GM21360 (cell line): ENCODE measurements at regions not wholly inside any gene's neighbourhood (a gene's known extent, or its start where the extent isn't known, plus 50 kb on each side); places are given as distances from the start of the nearest gene placed in this dataset.

ENCODE experiments used
- ATAC-seq: cut with Tn5 transposase; IDR thresholded peaks from one replicate; pipeline ENCODE4 v1.9.1; 2021; ENCODE audit warnings: mild to moderate bottlenecking, moderate library complexity; ENCODE audit not compliant: unreplicated experiment

- ATAC-seq: no peak
These were observed 289.0 kb downstream of the GLRX3 start for GRCh38 chr10:130425169-130425568.

DNA sequence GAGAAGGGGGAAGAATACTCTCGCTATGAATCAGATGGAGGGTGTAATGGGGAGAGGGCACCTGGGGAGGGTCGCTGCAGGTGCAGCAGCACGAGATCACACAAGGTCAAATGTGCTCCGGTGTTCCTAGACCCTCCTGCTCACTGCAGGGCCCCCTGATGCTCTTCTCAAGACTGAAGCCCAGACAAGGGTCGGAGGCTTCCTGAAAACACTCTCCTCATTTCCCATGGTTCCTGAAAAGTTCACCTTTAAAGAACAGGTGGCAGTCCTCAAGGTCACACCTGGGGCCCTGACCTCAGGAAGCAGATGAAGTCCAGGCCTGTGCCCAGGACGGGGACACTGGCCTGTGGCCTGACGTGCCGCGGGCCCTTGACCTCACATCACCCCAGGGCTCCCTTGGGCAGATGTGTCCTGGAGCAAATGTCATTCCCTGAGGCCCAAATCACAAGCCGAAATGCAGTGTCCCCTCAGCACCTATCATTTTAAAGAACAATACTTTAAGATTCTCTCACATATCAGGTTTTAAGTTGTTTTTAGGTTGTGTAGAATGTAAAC is 289.8 kb downstream of the GLRX3 start:
- no peak for ATAC-seq

- ATAC-seq: no peak
These were observed 291.1 kb downstream of the GLRX3 start for GRCh38 chr10:130427216-130427722.

DNA sequence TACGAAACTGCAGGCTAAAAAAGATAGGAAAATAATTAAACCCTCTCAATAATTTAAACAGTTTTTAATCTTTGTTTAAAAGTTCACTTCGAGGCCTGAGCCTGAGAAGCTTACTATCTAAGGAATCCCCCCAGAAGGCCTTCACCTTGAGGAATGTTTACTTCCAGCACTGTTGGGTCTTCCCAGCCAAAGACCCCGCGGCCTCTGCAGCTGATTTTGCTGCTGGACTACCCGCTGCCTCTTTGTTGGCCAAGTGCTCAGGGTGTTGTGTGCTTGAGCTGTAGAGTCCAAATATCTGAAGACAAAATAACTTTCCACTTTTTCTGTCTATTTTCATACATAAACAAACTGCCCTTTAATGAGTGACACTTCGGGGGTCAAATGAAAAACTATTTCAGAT is 292.7 kb downstream of the GLRX3 start:
- ATAC-seq: no peak

GRCh38 chr10:130429809-130430208 is 293.6 kb downstream of the GLRX3 start:
- ATAC-seq: no peak

GRCh38 chr10:130430291-130430690 is 294.1 kb downstream of the GLRX3 start:
- ATAC-seq: no peak

DNA sequence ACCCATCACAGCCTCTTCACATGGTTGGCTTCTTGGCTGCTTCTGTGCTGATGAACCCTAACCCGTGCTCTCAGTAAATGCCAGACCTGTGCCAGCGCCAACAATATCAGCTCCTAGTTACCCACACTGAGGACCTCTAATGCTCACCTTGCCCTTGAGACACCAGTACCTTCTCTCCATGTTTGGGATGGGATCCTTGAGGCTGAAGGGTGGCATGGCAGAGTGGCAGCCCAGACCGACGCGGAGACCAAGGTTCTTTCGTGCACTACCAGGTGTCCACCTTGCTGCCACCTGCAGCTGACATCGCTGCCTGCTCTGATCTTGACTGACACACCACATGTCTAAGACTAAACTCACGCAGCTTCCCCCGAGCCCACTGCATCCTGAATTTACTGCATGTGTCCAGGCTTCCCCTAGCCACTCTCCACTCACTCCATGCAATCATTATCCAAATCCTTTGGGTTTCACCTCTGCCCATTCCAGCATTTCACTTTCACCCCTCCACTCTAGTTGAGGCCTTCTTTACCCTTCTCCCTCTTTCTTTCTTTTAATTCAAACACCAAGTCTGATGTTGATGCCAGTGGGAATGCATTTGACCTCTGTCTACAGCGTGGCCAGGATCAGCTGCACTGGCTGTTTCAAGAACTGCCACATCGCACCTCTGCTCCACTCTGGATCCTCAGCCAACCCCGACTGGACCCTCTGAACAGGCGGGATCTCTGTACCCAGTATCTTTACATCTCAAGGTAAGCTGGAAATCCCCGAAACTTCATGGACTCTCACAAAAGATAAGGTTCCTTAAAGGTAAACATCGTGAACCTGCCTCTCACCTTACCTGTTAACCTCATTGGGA is 294.9 kb downstream of the GLRX3 start:
- no peak for ATAC-seq

GRCh38 chr10:130432271-130432670 is 296.1 kb downstream of the GLRX3 start:
- no peak for ATAC-seq

- ATAC-seq: no peak
These were observed 296.7 kb downstream of the GLRX3 start for GRCh38 chr10:130432850-130433249.

DNA sequence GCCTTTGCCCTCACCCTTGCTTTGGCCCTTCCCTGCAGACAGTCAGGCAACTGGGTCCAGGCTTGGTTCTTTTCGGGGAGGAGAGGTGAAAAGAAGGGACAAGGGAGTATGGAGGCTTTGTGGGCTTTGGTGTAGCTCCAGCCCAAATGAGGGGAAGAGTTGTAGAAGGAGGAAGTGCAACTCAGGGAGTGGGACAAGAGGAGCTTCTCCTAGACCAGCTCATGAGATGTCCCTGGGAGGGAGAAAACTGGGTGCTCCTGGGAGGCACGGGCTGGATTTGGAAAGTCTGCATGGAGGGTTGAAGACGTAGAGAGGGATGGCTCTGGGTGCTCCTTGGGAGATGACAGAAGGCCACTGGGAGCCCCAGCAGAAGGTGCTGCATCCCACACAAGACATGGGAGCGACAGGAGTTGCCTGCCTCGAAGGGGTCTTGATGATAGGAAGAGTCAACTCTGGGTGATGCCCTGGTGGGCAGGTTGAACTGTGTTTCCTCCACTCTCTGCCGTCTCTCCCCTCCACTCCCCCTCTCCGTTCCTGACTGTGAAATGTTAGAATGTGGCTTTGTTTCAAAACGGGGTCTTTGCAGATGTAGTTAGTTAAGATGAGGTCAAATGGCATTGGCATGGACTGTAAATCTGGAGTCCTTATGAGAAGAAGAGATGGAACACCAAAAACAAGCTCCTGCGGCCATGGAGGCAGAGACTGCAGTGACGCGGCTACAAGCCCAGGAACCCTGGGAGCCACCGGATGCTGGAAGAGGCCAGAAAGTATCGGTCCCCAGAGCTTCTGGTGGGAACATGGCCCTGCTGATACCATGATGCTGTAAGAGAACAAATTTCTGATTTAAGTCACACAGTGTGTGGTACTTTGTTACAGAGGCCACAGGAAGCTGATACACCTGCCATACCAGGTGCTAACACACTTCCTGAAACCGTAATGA is 298.5 kb downstream of the GLRX3 start:
- no peak for ATAC-seq

GRCh38 chr10:130435961-130436360 is 299.8 kb downstream of the GLRX3 start:
- ATAC-seq: no peak

GRCh38 chr10:130438861-130439260 is 302.7 kb downstream of the GLRX3 start:
- ATAC-seq: no peak

DNA sequence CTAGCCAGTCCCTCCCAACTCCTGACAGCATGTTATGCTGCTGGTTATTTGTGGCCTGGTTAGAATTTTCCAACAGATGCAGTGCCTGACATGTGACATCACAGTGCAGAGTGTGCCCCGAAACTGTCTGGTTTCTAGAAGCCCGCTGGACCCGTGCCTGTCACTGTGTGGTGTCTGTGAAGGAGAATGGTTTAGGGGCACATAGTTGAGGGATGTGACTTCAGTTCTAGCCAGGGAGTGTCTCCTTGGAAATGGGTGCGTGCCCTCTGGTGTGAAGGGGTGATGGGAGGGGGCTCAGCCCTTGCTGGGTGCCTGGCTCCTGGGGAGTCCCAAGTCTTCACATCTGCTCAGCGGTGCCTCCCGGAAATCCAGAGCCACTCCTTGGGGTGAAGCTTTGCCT is 303.6 kb downstream of the GLRX3 start:
- no peak for ATAC-seq

DNA sequence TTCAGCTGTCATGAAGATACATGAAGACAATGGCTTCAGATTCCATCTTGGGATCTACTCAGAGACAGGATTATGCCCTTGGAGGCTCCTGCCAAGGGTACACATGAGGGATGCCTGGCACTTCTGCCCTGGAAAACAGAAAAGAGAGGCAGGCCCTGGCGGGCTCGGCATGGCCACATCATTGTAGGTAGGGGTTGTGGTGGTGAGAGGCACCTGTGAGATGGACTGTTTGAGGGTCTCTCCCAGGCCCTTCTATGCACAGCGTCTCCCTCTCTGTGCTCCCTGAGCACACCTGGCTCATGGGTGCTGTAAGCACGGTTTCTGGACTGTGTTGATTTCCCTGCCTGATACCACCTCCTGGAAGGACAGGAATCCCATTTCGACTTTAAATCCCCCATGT is 304.3 kb downstream of the GLRX3 start:
- no peak for ATAC-seq

GRCh38 chr10:130440971-130441370 is 304.8 kb downstream of the GLRX3 start:
- no peak for ATAC-seq

DNA sequence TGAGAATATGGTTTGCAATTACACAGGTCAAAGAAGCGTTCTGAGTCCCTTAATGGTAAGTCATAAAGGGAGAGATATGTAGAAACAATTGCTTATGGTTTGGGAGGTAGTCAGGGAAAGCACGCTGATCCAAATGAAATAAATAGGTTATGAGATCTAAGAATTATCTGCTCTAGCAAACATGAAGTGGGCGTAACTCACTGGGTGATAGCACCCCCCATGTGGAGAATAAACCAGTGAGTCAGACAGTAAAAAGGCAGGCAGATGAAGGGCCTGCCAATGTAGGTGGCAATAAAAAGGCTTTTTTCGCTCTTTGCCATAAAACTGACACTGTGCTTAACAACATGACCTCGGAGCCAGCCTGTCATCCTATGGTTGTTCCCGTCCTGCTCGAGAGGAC is 306.9 kb downstream of the GLRX3 start:
- no peak for ATAC-seq

- no peak for ATAC-seq
These were observed 317.0 kb downstream of the GLRX3 start for GRCh38 chr10:130453036-130453720.

GRCh38 chr10:130453721-130454542 is 317.7 kb downstream of the GLRX3 start:
- ATAC-seq: no peak

GRCh38 chr10:130454543-130455000 is 318.4 kb downstream of the GLRX3 start:
- ATAC-seq: no peak
